GM12873 (cell line): ENCODE measurements at regions not wholly inside any gene's neighbourhood (a gene's known extent, or its start where the extent isn't known, plus 50 kb on each side); places are given as distances from the start of the nearest gene placed in this dataset.

ENCODE experiments used
- TF ChIP-seq, protein P1 (sequence below): IDR thresholded peaks from 2 replicates; pipeline ENCODE4 v1.5.1; 2012; ENCODE audit warnings: low read depth, mild to moderate bottlenecking, moderate library complexity, low read length, control low read depth; ENCODE audit not compliant: insufficient read depth; ENCODE audit errors: missing control alignments

- TF ChIP-seq, protein P1, sequence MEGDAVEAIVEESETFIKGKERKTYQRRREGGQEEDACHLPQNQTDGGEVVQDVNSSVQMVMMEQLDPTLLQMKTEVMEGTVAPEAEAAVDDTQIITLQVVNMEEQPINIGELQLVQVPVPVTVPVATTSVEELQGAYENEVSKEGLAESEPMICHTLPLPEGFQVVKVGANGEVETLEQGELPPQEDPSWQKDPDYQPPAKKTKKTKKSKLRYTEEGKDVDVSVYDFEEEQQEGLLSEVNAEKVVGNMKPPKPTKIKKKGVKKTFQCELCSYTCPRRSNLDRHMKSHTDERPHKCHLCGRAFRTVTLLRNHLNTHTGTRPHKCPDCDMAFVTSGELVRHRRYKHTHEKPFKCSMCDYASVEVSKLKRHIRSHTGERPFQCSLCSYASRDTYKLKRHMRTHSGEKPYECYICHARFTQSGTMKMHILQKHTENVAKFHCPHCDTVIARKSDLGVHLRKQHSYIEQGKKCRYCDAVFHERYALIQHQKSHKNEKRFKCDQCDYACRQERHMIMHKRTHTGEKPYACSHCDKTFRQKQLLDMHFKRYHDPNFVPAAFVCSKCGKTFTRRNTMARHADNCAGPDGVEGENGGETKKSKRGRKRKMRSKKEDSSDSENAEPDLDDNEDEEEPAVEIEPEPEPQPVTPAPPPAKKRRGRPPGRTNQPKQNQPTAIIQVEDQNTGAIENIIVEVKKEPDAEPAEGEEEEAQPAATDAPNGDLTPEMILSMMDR = peak; percentile 2
Observed at GRCh38 chr15:70262591-70263274, 165.0 kb upstream of the TLE3 start.

DNA sequence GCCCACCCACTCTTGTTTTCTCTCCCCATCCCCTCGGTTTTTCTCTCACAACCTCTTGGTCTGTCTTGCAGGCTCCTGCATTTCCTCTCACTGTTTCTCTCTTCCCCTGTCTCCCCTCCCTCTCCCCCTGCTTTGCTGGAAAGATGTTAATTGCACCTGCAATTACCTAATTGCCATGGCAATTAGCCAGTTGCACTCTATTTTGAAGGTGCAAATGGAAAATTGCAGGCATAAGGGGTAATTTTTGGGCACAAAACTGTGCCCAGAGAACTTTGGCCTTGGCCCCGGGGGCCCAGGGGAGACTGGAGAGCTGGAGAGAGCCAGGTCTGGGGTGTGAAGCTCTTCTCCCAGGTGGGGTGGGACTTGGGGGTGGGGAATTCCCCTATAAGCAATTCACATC is 164.5 kb upstream of the TLE3 start:
- TF ChIP-seq, protein P1 = no peak

GRCh38 chr15:70261083-70261482 is 163.4 kb upstream of the TLE3 start:
- TF ChIP-seq, protein P1 = no peak

DNA sequence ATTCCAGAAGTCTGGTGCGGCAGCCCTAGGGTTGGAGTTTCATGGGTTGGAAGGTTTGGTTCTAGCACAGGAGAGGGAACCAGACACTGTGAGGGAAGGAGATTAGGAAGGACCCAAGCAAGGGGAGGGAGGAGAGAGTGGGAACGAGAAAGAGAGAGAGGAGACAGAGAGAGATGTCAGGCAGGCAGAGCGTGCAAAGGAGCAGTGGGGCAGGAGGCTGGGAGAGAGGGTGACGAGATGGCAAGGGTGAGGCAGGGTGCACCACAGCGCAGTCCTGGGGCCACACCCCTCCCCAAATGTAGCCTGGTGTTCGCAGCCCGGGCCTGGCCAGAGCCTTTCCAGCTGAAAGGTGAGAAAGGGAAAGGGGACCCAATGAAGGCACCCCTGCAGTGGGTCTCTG is 162.9 kb upstream of the TLE3 start:
- TF ChIP-seq, protein P1 = no peak

- TF ChIP-seq, protein P1 = peak; percentile 42
Observed at GRCh38 chr15:70259640-70260508, 162.2 kb upstream of the TLE3 start.

GRCh38 chr15:70259028-70259424 is 161.3 kb upstream of the TLE3 start:
- TF ChIP-seq, protein P1 = no peak

GRCh38 chr15:70258369-70259027 is 160.8 kb upstream of the TLE3 start:
- TF ChIP-seq, protein P1 = no peak
